HG03280 (cell line): ENCODE measurements at regions not wholly inside any gene's neighbourhood (a gene's known extent, or its start where the extent isn't known, plus 50 kb on each side); places are given as distances from the start of the nearest gene placed in this dataset.

Experiments used
- ATAC-seq: cut with Tn5 transposase; IDR thresholded peaks from one replicate; pipeline ENCODE4 v1.9.1; 2021; ENCODE audit warnings: mild to moderate bottlenecking, moderate library complexity; ENCODE audit not compliant: unreplicated experiment

DNA sequence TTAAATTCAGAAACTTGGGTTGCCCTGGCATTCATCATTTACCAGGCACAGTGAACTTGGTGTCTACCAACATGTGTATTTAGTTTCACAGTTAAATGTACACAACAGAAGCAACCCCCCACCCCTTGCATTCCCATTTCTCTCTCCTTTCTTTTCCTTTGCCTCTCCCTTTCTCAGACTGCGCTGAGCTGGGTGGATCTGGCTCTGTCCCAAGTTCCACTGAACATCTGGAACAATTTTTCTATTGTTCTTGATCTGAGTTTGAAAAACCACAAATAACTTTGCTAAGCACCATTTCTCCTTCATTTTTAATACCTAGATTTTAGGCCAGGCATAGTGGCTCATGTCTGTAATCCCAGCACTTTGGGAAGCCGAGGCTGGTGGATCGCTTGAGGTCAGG is 242.2 kb downstream of the ABHD5 start:
- ATAC-seq: no peak

DNA sequence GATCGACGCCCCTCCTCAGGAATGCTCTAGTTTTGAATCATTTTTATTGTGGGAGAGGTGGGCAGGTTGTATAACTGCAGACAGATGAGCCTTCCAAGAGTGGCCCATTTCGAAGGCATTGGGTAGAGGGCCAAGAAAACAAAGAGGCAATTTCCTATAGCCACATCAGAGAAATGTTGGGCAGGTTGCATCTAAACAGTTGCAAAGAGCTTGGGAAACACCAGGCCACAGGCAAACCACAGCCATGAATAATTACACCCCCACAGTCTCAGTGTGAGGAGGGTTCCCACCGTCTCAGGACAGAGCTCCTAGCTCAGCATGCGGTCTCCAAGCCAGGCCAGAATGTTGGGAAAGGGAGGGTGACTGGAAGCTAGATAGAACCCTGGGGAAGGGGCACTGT is 257.3 kb downstream of the ABHD5 start:
- ATAC-seq: no peak

DNA sequence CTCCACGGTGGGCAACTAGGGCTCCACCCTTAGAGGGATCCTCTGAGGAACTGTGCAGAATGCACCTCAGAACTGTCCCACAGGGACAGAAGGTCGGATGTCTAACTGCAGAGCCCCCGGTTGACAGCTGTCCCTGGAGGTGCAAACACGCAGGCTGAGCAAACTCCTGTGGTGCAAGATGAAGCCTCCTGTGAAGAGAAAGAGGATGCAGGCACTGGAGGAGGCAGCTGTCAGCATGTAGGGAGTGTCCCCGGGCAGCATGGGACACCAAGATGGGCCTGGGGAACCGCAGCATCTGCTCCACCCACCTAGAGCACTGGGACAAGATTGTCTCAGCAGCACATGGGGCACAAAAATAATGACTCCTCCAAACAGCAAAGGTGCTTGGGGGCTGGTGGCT is 258.9 kb downstream of the ABHD5 start:
- no peak for ATAC-seq

DNA sequence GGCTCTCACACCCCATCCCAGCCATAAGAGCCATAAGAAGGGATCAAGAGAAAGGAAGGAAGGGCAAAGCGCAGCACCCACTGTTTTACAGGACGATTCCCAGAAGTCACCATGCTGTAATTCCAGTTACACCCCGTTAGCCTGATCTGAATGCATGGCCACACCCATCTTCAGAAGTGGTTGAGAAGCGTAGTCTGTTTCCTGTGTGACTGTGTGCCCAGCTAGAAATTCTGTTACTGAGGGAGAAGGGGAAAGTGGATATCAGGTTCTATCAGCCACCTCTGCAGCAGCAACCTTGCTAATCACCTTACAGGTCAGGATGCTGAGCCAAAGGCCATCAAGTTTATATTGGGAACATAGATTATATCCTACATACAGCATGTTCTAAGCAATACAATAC is 260.0 kb downstream of the ABHD5 start:
- ATAC-seq: no peak

DNA sequence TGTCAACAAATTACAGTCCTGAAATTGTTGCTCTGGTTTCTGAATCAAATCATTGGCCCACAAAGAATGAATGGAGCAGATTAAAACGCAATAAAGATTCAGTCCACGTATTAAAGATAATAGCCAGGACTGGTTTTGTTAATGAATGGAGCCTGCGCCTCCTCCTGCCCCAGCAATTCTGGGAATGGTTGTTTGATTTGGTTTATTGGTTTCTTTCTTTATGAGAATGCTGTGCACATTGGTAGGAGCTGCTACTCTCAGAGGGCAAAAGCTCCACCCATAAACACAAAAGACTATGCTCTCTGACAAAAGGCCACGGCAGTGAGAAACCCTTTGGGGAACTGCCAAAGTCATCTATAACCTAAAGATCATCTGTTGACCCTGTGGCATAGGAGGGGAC is 261.1 kb downstream of the ABHD5 start:
- ATAC-seq: no peak

DNA sequence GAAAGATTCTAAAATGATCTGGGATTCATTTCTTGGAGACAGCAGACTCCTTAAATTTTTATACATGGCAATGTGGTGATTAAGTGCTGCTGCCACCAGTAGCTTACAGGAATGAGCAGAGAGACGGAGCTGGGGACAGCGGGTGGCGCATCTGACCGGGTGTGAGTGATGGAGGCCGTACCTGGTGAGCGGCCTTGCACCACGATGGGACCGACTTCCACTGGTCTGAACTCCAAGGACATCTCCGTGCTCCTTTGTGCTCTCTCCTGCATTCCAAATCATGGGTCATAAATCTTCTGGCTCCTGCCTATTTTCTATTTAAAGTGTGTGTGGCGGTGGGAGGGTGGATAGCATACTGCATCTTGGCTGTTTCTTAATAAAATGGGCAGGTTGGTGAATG is 262.6 kb downstream of the ABHD5 start:
- ATAC-seq: no peak

DNA sequence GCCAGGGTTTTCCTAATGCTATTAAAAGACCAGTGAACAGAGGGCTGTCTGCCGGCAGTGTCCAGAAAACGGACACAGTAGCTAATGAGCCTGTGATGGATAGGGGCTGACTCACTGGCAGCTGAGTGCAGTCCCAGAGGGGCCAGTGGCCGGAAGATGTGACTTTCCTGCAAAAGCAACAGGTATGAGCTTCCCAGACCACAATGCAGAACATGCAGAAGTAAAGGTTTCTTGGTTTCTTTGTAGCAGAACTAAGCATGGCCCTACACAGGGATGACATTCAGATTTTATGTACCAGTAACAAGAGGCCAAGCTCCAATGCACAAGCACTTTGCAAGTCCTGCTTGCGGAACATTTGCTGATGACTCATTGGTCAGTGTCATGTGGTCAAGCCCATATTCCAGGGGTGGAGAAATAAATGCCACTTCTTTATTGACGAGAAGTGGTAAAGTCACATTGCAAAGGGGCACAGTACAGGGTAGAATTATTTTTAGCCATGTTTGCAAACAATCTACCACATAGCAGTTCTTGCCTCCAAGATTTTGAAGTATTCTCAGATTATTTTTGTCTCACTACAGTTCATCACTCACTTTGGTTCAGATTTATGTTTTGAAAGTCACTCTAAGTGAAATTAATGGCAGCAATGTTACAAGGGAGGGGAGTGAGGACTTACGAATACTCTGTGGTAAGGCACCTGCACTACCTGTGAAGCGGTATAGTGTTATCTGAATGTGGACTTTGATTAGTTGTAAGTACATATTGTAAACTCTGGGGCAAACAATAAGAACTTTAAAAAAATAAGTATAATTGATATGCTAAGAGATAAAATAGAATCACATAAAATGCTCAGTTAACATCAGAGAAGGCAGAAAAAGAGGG is 263.3 kb downstream of the ABHD5 start:
- no peak for ATAC-seq

DNA sequence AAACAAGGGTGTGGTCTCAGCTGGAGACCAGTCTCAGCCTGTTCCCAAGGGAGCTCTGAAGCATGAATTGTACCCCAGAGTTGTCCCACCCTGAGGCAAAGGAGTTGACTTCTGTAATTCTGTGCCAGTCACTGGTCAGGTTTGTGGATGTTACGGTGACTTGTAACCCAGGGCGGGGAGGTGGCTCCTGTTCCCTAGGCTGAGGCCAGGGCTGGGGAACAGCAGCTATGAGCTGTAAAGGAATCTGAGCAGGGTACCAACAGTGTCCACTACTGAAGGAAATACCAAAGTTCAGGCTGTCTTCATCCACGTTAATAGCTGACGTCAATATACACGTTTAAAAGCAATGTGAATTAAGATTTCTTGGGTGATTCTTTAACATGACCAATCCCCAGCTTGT is 266.2 kb downstream of the ABHD5 start:
- no peak for ATAC-seq

DNA sequence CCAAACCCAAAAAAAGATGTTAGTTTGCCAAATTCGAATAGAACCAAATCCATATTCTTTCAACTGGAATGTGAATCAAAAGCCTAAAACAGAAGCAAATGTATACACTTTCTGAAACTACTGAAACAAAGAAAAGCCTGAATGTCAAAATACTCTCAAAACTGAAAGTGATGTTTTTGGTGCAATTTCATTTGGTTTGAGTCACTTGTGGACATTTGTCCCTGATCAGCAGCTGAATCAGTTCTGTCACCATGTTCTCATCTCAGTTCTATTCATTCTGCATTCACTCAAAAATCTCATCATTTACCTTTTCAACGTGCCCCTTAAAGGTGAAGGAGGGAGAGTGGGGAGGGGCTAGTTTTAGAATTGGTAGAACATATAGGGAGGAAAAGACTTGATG is 266.8 kb downstream of the ABHD5 start:
- ATAC-seq: no peak

DNA sequence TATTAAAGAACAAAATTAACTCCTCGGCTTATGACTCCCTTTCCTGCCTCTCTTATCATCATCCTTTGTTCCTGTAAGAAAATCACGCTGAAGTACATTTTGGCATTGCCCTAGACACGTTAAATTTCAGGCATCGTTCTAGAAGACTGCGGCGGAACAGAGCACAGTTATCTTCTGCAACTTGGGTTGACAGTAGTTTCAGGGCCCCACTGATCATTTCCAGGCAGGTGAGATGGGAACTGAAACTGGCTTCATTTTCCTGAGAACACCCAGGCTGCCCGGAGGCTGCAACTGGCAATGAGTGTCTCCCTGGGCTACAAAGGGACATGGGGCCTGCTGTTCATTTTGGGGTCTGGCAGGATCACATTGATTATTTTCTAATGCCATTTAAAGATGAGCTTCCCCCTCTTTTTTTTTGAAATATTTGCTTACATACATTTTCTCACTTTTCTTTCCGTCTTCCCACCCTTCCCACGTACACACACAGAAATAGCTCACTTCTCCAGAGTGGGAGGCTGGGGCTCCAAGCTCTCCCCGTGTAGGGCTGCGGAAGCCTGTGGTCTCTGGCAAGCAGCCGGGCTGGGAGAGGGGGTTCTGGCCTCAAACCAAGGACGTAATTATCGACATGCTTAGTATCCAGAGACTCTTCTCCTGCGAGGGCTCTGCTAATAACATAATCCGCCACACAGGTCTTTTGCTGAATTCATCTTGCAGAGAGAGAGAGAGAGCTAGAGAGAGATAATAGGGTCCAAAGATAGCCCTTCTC is 267.4 kb downstream of the ABHD5 start:
- ATAC-seq: no peak

DNA sequence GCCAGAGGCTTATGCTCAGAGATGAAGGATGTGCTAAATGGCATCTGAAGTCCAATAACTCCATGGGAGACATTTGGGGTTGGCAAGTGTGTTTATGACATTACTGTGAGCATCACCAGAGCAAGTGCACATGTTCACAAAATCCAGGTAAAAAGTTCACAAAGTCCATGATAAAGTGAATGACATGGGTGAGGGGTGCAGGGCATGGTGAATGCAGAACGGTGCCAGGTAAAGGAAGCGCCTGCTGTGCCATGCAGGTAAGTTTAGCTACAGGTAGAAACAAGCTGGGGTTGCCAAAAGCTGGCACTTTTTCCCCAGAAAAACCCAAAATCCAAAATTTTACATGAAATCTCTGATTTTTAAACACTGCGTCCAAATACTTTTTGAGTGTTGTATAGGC is 268.2 kb downstream of the ABHD5 start:
- no peak for ATAC-seq

DNA sequence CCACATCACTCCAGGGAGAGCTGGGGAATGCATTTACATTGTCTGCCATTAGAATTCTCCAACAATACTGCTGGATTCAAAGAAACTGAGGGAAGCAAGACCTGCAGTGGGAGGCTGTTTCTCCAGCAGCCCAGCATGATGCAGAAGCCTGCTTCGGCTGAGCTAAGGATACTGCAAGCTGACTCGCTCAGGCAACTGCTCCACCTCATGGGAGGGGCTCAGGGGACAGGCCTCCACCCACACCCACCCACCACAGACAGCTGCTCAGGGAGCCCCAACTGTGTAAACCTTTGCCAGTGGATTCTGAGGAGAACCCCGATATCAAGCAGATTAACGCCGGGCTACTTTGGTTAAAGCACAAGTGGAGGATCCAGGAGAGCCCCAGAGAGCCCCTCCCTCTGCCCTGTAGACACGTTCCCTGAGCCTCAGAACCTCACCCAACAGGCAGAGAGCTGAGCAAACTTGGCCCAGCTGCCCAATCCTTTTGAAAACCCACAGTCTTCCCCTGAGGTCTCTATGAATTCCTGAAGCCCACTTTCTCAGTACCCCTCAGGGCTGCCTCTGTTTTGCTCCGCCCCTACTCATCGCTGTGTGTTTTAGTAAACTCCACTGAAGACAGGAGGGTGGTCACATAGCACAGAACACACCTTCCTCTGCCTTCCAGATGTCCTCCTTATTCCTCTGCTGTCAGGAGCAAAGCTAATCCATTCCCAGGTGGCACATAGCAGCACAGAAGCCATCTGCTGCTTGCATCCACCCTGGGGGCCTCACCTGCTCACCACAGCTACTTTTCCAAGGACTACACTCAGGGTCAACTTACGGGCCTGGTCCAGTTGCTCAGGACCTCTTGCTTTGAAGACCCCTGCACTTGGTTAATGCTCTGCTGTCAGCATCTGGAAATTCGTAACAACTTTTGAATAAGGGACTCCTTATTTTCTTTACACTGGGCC is 269.0 kb downstream of the ABHD5 start:
- no peak for ATAC-seq

DNA sequence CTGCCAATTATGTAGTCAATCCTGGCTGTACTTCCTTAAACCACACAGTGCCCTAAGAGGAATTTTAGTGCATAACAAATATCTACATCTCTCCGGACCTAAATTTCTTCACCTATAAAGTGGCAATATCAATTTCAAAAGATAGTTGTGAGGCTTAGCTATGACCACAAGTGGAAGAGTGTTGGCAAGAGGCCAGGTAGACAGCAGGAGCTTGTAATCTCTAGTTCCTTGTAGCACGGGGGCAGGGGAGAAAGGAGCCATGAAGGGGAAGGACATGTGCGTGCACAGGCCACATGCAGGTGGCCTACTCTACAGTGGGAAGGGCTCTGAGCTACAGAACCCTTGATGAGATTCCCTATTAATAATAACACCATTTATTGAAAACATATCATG is 269.7 kb downstream of the ABHD5 start:
- no peak for ATAC-seq

DNA sequence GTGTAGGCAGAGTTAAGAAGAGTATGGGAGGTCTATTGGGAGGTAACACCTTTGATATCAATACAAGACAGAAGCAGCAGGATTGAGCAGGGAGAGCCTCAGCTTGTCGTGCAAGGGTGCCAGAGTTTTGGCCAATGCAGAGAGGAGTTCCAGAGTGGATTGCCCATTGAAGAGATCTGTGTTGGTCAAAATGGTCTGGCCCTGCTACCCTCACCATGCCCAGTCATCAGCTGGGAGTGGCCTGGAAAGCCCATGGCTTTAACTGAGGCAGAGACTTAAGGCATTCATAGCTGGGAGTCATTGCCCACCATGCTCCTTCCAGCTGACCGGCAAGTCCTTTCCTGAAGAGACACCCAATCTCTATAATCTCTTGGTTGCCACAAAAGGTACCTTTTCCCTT is 271.3 kb downstream of the ABHD5 start:
- ATAC-seq: no peak

DNA sequence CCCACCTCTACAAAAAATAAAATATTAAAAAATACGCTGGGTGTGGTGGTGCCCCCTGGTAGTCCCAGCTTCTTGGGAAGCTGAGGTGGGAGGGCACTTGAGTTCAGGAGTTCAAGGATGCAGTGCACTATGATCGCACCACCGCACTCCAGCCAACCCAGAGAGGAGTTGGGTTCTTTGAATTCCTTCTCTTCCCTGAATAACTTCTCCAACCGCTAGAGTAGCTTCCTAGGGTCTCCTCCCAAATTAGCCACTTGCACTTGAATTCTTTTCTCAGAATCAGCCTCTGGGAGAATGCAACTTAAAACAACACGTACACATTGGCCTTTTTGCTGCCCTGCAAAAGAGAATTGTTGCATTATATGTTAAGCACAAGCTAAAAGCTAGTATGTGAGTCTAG is 272.5 kb downstream of the ABHD5 start:
- no peak for ATAC-seq

DNA sequence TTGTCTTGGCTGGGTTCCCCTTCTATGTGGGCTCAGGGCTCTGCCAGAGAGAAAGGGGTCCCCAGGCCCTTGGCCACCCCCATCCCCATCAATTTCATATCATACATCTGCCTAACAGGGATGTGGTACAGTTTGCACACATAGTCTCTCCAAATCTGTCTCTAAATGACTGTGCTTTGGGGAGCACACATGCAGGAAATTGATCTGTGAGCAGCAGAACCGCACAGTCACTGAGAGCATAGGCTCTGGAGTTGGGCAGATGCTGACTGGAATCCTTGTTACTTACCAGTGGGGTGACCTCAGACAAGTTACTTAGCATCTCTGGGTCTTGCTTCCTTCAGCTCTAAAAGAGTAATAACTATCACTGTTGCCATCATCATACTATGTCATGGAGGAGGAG is 273.9 kb downstream of the ABHD5 start:
- ATAC-seq: no peak

DNA sequence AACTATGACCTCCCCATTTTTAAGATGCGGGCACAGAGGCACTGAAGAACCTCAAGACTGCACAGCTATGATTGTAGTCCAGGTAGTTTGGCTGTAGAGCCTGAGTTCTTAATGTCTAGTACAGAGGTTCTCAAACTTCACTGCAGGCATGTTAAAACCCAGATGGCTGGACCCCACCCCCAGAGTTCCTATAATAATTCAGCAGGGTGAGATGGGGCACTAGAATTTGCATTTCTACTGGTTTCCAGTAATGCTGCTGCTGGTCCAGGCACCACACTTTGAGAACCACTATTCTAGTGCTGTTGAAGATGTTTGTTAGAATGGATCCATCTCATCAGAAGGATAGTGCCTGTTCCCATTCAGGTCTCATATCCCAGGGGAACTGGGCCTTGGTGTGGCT is 274.9 kb downstream of the ABHD5 start:
- no peak for ATAC-seq

DNA sequence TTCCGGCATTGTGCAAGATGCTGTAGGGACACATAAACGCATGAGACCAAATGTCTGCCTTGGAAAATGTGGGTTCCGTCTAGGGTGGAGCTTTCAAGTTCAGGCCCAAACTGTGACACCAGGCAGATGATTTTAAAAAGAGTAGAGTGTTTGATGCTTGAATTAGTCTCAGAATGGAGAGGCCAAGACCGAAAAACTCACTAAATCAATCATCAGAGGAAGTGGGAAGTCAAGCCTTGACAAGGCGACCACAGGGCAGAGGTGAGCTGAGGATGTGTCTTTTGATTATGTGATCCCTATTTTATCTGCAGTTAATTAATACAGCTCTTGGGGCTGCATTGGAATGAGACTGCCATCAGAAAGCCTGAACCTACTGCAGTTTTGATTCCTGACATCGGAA is 275.4 kb downstream of the ABHD5 start:
- ATAC-seq: no peak

DNA sequence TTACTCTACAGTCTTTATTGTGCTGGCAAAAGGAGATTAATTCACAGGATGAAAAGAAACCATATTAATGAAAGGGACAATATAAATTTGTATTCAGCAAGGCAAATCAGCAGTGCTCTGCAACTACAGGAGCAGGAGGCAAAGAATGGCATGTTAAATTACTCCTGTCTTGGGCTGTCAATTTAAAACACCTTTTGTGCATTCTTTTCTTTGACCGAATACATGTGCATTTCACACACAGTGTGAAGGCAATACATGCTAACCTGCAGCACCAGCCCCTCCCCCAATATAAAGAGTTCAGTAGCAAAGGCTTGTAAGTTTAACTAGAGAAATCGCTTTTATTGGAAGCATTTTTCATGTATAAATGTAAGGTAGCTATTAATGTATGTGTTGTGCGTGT is 275.2 kb upstream of the TOPAZ1 start:
- no peak for ATAC-seq

DNA sequence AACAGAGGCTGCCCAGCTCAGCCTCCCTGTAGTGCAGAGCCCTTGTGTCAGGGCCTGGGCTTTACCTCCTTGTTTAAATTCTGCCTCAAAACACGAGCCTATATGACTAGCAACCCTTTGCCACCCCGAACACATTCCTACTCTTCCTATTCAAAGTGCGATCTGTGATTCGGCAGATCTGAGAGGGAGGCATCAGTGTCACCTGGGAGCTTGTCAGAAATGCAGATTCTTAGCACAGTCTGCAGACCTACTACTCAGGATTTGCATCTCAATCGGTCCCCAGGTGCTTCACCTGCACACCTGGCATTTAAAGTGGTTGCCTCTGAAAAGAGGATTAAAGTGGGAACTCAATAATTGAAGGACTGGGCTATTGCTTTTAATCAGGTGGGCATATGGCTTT is 273.2 kb upstream of the TOPAZ1 start:
- ATAC-seq: no peak

DNA sequence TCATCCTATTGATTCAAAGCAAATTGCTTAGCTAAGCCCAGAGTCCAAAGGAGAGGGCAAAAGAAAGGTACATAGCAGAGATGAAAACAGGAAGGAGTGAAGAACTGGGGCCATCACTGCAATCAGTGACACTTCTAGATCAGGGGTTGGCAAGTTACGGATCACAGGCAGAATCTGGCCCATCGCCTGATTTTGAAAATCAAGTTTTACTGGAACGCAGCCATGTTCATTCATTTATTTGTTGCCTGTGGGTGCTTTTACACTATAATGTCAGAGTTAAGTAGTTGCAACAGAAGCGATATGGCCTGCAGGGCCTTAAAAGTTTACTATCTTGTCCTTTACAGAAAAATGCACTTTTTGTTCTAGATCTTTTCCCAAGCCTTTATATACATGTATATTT is 271.7 kb upstream of the TOPAZ1 start:
- no peak for ATAC-seq
